Astrocyte of the spinal cord (primary cell): ENCODE measurements at regions not wholly inside any gene's neighbourhood (a gene's known extent, or its start where the extent isn't known, plus 50 kb on each side); places are given as distances from the start of the nearest gene placed in this dataset.

Source experiments
- DNase-seq: peaks from one replicate; pipeline ENCODE4 v3.0.0; 2011; ENCODE audit warnings: low read depth, low spot score
- H3K4me3 ChIP-seq: 2 replicates; pipeline ENCODE4 v1.5.1; 2011; ENCODE audit warnings: low read depth, mild to moderate bottlenecking, low read length, moderate library complexity
- CTCF ChIP-seq: IDR thresholded peaks from 2 replicates; pipeline ENCODE4 v1.5.1; 2012; ENCODE audit warnings: low read depth, mild to moderate bottlenecking, low read length, inconsistent platforms
- in situ Hi-C: cut with HindIII; loops from 2 replicates; pipeline ENCODE4 v1.10.0; 2017; ENCODE audit warnings: low sequenced_read_pairs

DNA sequence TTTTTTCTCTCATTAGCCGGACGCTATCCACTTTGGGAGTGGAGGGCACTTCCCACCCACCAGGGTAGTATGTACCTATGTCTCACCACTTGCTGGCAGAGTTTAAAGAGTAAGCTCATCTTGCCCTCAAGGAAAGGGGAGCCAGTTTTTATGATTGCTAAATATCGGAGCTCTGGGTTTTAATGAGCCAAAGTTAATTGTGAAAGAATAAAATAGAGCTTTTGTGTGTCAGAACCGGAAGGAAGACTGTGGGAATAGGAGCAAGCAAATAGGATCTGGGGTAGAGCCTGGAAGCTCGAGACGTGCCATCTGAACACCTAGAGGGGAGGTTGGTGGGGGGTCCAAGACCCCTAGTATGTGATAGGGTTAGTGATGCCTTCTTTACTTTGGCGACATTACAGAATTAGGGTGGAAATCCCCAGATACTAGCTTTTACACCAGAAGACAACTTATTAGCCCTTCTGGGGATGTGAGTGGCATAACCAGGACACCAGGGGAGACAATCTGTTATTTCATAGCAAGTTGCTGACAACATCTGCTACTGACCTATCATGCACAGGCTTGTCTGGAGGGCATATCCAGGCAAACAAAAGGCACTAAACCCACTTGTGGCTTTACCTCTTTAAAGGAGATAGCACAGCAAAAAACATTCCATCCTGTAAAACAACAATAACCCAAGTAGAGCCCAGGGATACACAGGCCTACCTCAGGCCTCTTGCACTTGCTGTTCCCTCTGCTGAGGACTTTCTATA lies 333.8 kb downstream of the ZNF621 start:
- in situ Hi-C loops, result no loop called here
- no peak overlapping the region for H3K4me3 ChIP-seq
- no peak for TF ChIP-seq CTCF
- DNase-seq, result no peak

- H3K4me3 ChIP-seq, result no peak overlapping the region
- no peak for TF ChIP-seq CTCF
- DNase-seq, result no peak
- in situ Hi-C loops, result no loop called here
Measured at GRCh38 chr3:40862946-40863345, 336.4 kb upstream of the CTNNB1 start.

DNA sequence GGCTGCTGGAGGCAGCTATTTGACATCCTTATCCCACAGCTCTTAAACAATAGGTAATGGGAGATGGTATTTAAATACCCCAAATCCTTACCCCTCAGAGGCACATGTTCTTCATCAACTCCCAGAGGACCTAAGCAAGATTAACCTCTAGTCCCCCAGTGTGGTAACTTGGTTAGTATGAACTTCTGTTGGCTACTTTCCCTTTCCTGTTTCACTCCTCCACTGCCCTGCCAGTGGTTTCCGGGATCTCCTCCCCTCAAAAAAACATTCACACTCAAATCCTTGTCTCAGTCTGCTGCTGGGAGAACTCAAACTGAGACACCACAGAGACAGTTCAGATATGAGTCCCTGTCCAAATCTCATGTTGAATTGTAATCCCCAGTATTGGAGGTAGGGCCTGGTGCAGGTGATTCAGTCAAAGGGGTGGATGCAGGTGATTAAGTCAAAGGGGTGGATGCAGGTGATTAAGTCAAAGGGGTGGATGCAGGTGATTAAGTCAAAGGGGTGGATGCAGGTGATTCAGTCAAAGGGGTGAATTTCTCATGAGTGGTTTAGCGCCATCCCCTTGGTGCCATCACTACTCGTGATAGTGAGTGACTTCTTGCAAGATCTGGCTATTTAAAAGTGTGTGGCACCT lies 335.0 kb upstream of the CTNNB1 start:
- in situ Hi-C loops, result no loop called here
- DNase-seq, result no peak
- no peak overlapping the region for H3K4me3 ChIP-seq
- TF ChIP-seq CTCF, result no peak

DNA sequence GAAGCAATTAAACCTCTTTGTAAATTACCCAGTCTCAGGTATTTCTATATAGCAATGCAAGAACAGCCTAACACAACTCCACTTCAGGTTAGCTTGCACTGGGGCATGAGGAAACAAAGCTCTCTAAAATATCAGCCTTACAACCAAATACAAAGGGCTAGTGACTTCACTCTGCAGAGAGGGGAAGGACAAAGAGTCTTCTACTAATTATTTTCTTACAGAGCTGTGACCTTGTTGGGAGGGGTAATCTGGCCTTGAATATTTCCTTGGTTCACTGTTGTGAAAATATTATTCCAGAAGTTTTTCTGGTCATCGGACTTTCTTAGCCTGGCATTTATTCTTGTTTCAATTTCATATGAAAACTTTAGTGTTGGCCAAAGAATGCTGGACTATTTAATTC lies 334.4 kb upstream of the CTNNB1 start:
- no peak overlapping the region for H3K4me3 ChIP-seq
- no peak for DNase-seq
- in situ Hi-C loops, result no loop called here
- no peak for TF ChIP-seq CTCF

- TF ChIP-seq CTCF, result no peak
- in situ Hi-C loops, result no loop called here
- no peak for DNase-seq
- H3K4me3 ChIP-seq, result no peak overlapping the region
Measured at GRCh38 chr3:40867797-40868196, 331.5 kb upstream of the CTNNB1 start.

GRCh38 chr3:40869013-40869412 lies 330.3 kb upstream of the CTNNB1 start:
- no peak for TF ChIP-seq CTCF
- no peak overlapping the region for H3K4me3 ChIP-seq
- no peak for DNase-seq
- in situ Hi-C loops, result no loop called here
